ENCODE measurements at regions not wholly inside any gene's neighbourhood (a gene's known extent, or its start where the extent isn't known, plus 50 kb on each side); places are given as distances from the start of the nearest gene placed in this dataset.

DNA sequence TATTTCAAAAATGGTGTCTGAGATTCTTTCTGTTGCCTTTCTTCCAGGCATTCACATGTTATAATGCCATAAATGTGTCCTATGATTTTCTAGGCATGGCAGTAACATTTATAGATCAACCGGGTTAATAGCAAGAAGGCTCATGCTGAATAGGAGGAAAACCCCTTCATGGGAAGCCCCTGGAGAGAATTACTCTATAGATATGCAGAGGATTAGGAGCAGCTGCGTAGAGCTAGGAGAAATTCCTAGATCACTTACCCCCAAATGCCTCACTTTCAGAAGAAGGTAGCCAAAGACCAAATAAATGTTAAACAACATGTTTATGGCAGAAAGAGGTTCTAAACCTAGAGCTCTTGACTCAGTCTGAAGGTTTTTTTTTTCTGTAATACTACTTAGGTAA lies 153.4 kb upstream of the CTNNA2 start:
- ChIA-PET POLR2A (no interaction called here), CTCF (no interaction called here)
- no peak for DNase-seq
- Mint-ChIP-seq H3K4me1 (ENCODE audit: low read depth) (no peaks in the 10 kb centered on the region), H3K36me3 (ENCODE audit: low read depth) (no peaks in the 10 kb centered on the region), H3K9me3 (peaks cover 2% of the 10 kb centered on the region), H3K27me3 (no peaks in the 10 kb centered on the region), H3K27ac (no peak overlapping the region), H3K4me3 (no peak overlapping the region)
- Histone ChIP-seq H3K4me1 (ENCODE audit: insufficient read depth, low read length) (no peaks in the 10 kb centered on the region), H3K36me3 (ENCODE audit: insufficient read depth, low read length) (no peaks in the 10 kb centered on the region), H3K9me3 (ENCODE audit: control insufficient read depth in 1 of 2, insufficient read depth in 1 of 2, low read length in 2 of 2) (peaks cover 0 to 3% of the 10 kb centered on the region in 2 experiments), H3K27me3 (ENCODE audit: control insufficient read depth in 1 of 2, insufficient read depth in 2 of 2, low read length in 2 of 2) (no peaks in the 10 kb centered on the region), H3K27ac (ENCODE audit: low read depth in 1 of 2, low read length in 2 of 2) (no peak overlapping the region), H3K4me3 (ENCODE audit: low read length) (no peak overlapping the region)
- no peak for TF ChIP-seq CTCF (IDR thresholded peaks at IDR 0.05)
- intact Hi-C loops (cut with DNase I, micrococcal nuclease) = no loop called here
- ATAC-seq (ENCODE audit: poor library complexity) = no peak

DNA sequence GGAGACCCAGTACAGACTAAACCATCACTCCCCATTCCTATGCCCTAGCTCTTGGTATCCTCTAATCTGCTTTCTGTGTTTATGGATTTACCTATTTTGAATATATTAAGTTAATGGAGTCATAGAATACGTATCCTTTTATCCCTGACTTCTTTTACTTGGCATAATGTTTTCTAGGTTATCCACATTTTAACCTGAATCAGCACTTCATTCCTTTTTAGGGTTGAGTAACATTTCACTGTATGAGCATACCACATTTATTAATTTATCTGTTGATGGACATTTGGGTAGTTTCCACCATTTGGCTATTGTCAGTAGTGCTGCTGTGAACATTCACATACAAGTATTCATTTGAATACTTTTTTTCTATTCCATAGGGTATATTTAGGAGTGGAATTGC lies 157.3 kb upstream of the CTNNA2 start:
- no peak for DNase-seq
- no peak for ATAC-seq (ENCODE audit: poor library complexity)
- H3K36me3 ChIP-seq (ENCODE audit: insufficient read depth, low read length) = no peaks in the 10 kb centered on the region
- H3K4me1 ChIP-seq (ENCODE audit: insufficient read depth, low read length) = no peaks in the 10 kb centered on the region
- TF ChIP-seq CTCF (IDR thresholded peaks at IDR 0.05) = no peak
- Mint-ChIP-seq H3K27ac (no peak overlapping the region), H3K4me1 (ENCODE audit: low read depth) (no peaks in the 10 kb centered on the region), H3K9me3 (peaks cover 15% of the 10 kb centered on the region), H3K27me3 (no peaks in the 10 kb centered on the region), H3K36me3 (ENCODE audit: low read depth) (no peaks in the 10 kb centered on the region), H3K4me3 (no peak overlapping the region)
- no peak overlapping the region for H3K27ac ChIP-seq (ENCODE audit: low read depth in 1 of 2, low read length in 2 of 2)
- POLR2A ChIA-PET = no interaction called here
- H3K27me3 ChIP-seq (ENCODE audit: control insufficient read depth in 1 of 2, insufficient read depth in 2 of 2, low read length in 2 of 2) = no peaks in the 10 kb centered on the region
- intact Hi-C loops (cut with DNase I, micrococcal nuclease) = no loop called here
- H3K4me3 ChIP-seq (ENCODE audit: low read length) = no peak overlapping the region
- CTCF ChIA-PET = no interaction called here
- H3K9me3 ChIP-seq (ENCODE audit: control insufficient read depth in 1 of 2, insufficient read depth in 1 of 2, low read length in 2 of 2) = peaks cover 0 to 3% of the 10 kb centered on the region in 2 experiments

- DNase-seq (no peak), ATAC-seq (ENCODE audit: poor library complexity) (no peak)
- POLR2A ChIA-PET = no interaction called here
- CTCF ChIA-PET = no interaction called here
- H3K36me3 Mint-ChIP-seq (ENCODE audit: low read depth) = no peaks in the 10 kb centered on the region
- intact Hi-C loops (cut with DNase I, micrococcal nuclease) = no loop called here
- H3K4me1 Mint-ChIP-seq (ENCODE audit: low read depth) = no peaks in the 10 kb centered on the region
- peaks cover 0 to 4% of the 10 kb centered on the region in 2 experiments for H3K9me3 ChIP-seq (ENCODE audit: control insufficient read depth in 1 of 2, insufficient read depth in 1 of 2, low read length in 2 of 2)
- TF ChIP-seq CTCF (IDR thresholded peaks at IDR 0.05) = no peak
- H3K27ac ChIP-seq (ENCODE audit: low read depth in 1 of 2, low read length in 2 of 2) = no peak overlapping the region
- no peak overlapping the region for H3K27ac Mint-ChIP-seq
- H3K36me3 ChIP-seq (ENCODE audit: insufficient read depth, low read length) = no peaks in the 10 kb centered on the region
- H3K4me3 Mint-ChIP-seq = no peak overlapping the region
- no peak overlapping the region for H3K4me3 ChIP-seq (ENCODE audit: low read length)
- no peaks in the 10 kb centered on the region for H3K27me3 ChIP-seq (ENCODE audit: control insufficient read depth in 1 of 2, insufficient read depth in 2 of 2, low read length in 2 of 2)
- no peaks in the 10 kb centered on the region for H3K4me1 ChIP-seq (ENCODE audit: insufficient read depth, low read length)
- peaks cover 5% of the 10 kb centered on the region for H3K9me3 Mint-ChIP-seq
- no peaks in the 10 kb centered on the region for H3K27me3 Mint-ChIP-seq
Measured at GRCh38 chr2:79327460-79327859, 167.9 kb upstream of the REG3A start.
